ENCODE measurements at regions not wholly inside any gene's neighbourhood (a gene's known extent, or its start where the extent isn't known, plus 50 kb on each side); places are given as distances from the start of the nearest gene placed in this dataset.

DNA sequence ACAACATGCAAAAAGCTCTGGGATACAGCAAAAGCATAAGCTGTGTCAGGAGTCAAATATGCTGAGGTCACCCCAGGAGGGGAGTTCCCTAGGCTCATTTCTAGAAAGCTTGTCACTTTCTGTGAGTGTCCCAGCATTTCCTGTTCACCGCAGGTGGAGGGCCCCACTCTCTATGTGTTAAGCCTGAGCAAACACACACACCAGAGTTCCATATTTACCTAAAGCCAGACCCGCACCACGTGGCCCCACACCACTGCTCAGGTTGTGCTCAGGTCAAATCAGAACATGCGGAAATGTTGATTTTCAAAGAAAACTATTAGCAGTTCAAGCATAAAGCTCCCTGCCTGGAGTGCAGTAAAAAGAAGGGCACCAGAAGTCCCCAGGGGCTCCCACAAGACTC lies 259.6 kb upstream of the PPP2R2D start:
- TF ChIP-seq, protein P1, sequence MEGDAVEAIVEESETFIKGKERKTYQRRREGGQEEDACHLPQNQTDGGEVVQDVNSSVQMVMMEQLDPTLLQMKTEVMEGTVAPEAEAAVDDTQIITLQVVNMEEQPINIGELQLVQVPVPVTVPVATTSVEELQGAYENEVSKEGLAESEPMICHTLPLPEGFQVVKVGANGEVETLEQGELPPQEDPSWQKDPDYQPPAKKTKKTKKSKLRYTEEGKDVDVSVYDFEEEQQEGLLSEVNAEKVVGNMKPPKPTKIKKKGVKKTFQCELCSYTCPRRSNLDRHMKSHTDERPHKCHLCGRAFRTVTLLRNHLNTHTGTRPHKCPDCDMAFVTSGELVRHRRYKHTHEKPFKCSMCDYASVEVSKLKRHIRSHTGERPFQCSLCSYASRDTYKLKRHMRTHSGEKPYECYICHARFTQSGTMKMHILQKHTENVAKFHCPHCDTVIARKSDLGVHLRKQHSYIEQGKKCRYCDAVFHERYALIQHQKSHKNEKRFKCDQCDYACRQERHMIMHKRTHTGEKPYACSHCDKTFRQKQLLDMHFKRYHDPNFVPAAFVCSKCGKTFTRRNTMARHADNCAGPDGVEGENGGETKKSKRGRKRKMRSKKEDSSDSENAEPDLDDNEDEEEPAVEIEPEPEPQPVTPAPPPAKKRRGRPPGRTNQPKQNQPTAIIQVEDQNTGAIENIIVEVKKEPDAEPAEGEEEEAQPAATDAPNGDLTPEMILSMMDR (conservative IDR thresholded peaks at IDR 0.05; ENCODE audit: low read depth, low read length), result no peak
- no peak for TF ChIP-seq EZH2 (IDR thresholded peaks at IDR 0.05; ENCODE audit: borderline replicate concordance, low read depth, low read length, poor library complexity, severe bottlenecking)
